H9 (cell line): ENCODE measurements at regions not wholly inside any gene's neighbourhood (a gene's known extent, or its start where the extent isn't known, plus 50 kb on each side); places are given as distances from the start of the nearest gene placed in this dataset.

ENCODE experiments used
- DNase-seq: peaks from one replicate; pipeline ENCODE4 v3.0.0-alpha.2; 2017
- H2AFZ ChIP-seq: one replicate; pipeline ENCODE4 v1.6.1; 2013; ENCODE audit warnings: mild to moderate bottlenecking, low read length, control low read depth, moderate library complexity
- H2AK5ac ChIP-seq: 2 replicates; pipeline ENCODE4 v1.6.1; 2013; ENCODE audit warnings: low read length, control low read depth, mixed read lengths; ENCODE audit not compliant: insufficient read length
- H2BK120ac ChIP-seq: one replicate; pipeline ENCODE4 v1.6.1; 2013; ENCODE audit warnings: low read depth, mild to moderate bottlenecking, low read length, control low read depth, inconsistent platforms; ENCODE audit not compliant: poor library complexity, severe bottlenecking
- H2BK12ac ChIP-seq: 2 replicates; pipeline ENCODE4 v1.6.1; 2013; ENCODE audit warnings: low read length, control low read depth, mixed read lengths, low read depth; ENCODE audit not compliant: insufficient read length
- H2BK15ac ChIP-seq: 2 replicates; pipeline ENCODE4 v1.6.1; 2013; ENCODE audit warnings: low read depth, low read length, control low read depth
- H2BK20ac ChIP-seq: one replicate; pipeline ENCODE4 v1.6.1; 2013; ENCODE audit warnings: low read depth, mild to moderate bottlenecking, low read length, control low read depth, inconsistent platforms; ENCODE audit not compliant: poor library complexity, severe bottlenecking
- H2BK5ac ChIP-seq: 2 replicates; pipeline ENCODE4 v1.6.1; 2013; ENCODE audit warnings: low read length, control low read depth, mixed read lengths; ENCODE audit not compliant: insufficient read length
- H3K14ac ChIP-seq: 2 replicates; pipeline ENCODE4 v1.6.1; 2013; ENCODE audit warnings: low read length, control low read depth; ENCODE audit not compliant: insufficient read depth
- H3K18ac ChIP-seq: 2 replicates; pipeline ENCODE4 v1.6.1; 2013; ENCODE audit warnings: low read depth, mild to moderate bottlenecking, mixed read lengths, low read length, control low read depth; ENCODE audit not compliant: insufficient read length
- H3K23ac ChIP-seq: 2 replicates; pipeline ENCODE4 v1.6.1; 2013; ENCODE audit warnings: low read length, control low read depth, mixed read lengths, low read depth; ENCODE audit not compliant: insufficient read length
- H3K23me2 ChIP-seq: 2 replicates; pipeline ENCODE4 v1.6.1; 2013; ENCODE audit warnings: low read depth, mild to moderate bottlenecking, mixed read lengths, low read length, control low read depth; ENCODE audit not compliant: insufficient read length, poor library complexity, severe bottlenecking
- H3K27ac ChIP-seq: 2 replicates; pipeline ENCODE4 v1.5.1; 2013; ENCODE audit warnings: low read length, control low read depth, mixed read lengths, low read depth; ENCODE audit not compliant: insufficient read length
- H3K27me3 ChIP-seq: 2 replicates; pipeline ENCODE4 v1.6.1; 2013; ENCODE audit warnings: low read length, control low read depth, inconsistent platforms; ENCODE audit not compliant: insufficient read depth
- H3K4ac ChIP-seq: 2 replicates; pipeline ENCODE4 v1.6.1; 2013; ENCODE audit warnings: low read depth, mild to moderate bottlenecking, control low read depth, inconsistent platforms, low read length, moderate library complexity
- H3K4me1 ChIP-seq: 2 replicates; pipeline ENCODE4 v1.6.1; 2013; ENCODE audit warnings: low read length, control low read depth, inconsistent platforms; ENCODE audit not compliant: insufficient read depth
- H3K4me2 ChIP-seq: 2 replicates; pipeline ENCODE4 v1.6.1; 2013; ENCODE audit warnings: low read length, control low read depth, mixed read lengths; ENCODE audit not compliant: insufficient read length, insufficient read depth
- H3K56ac ChIP-seq: 2 replicates; pipeline ENCODE4 v1.6.1; 2013; ENCODE audit warnings: low read depth, mild to moderate bottlenecking, mixed read lengths, low read length, control low read depth; ENCODE audit not compliant: insufficient read length
- H3K79me1 ChIP-seq: 2 replicates; pipeline ENCODE4 v1.6.1; 2013; ENCODE audit warnings: low read depth, mild to moderate bottlenecking, moderate library complexity, low read length, control low read depth, inconsistent platforms; ENCODE audit not compliant: insufficient read depth, poor library complexity, severe bottlenecking
- H3K79me2 ChIP-seq: 2 replicates; pipeline ENCODE4 v1.6.1; 2013; ENCODE audit warnings: low read length, control low read depth, inconsistent platforms; ENCODE audit not compliant: insufficient read depth
- H3K9ac ChIP-seq: 2 replicates; pipeline ENCODE4 v1.6.1; 2013; ENCODE audit warnings: low read length, control low read depth, mixed read lengths; ENCODE audit not compliant: insufficient read length; ENCODE audit errors: extremely low read depth
- H3K9me3 ChIP-seq: one replicate; pipeline ENCODE4 v1.6.1; 2013; ENCODE audit warnings: low read depth, low read length, inconsistent platforms; ENCODE audit not compliant: control insufficient read depth
- H3T11ph ChIP-seq: one replicate; pipeline ENCODE4 v1.6.1; 2013; ENCODE audit warnings: mild to moderate bottlenecking, low read length, control low read depth, inconsistent platforms
- H4K20me1 ChIP-seq: one replicate; pipeline ENCODE4 v1.6.1; 2013; ENCODE audit not compliant: control insufficient read depth, insufficient read length, insufficient read depth
- H4K5ac ChIP-seq: 2 replicates; pipeline ENCODE4 v1.6.1; 2013; ENCODE audit warnings: low read depth, mild to moderate bottlenecking, mixed read lengths, low read length, control low read depth; ENCODE audit not compliant: insufficient read length
- H4K8ac ChIP-seq: replicated peaks from 2 replicates; pipeline ENCODE4 v1.6.1; 2013; ENCODE audit warnings: low read length, control low read depth, mixed read lengths, low read depth; ENCODE audit not compliant: insufficient read length
- H4K91ac ChIP-seq: 2 replicates; pipeline ENCODE4 v1.6.1; 2013; ENCODE audit warnings: low read depth, mild to moderate bottlenecking, moderate library complexity, mixed read lengths, low read length, control low read depth; ENCODE audit not compliant: insufficient read length
- H3K27ac Mint-ChIP-seq, 3 experiments: 2 replicates in 2 of 3; 3 replicates in 1 of 3; pipeline ENCODE4 v1.8.0; 2020 to 2021; ENCODE audit warnings: mixed read lengths in 3 of 3, mild to moderate bottlenecking in 1 of 3, moderate library complexity in 1 of 3
- H3K27me3 Mint-ChIP-seq: 2 replicates; pipeline ENCODE4 v1.8.0; 2021; ENCODE audit warnings: low read depth, mild to moderate bottlenecking, moderate library complexity, mixed read lengths
- H3K36me3 Mint-ChIP-seq, 3 experiments: 2 replicates in 2 of 3; 3 replicates in 1 of 3; pipeline ENCODE4 v1.8.0; 2020 to 2021; ENCODE audit warnings: low read depth in 3 of 3, mixed read lengths in 3 of 3; ENCODE audit not compliant: insufficient read depth in 1 of 3
- H3K4me1 Mint-ChIP-seq, 2 experiments: 2 replicates each; pipeline ENCODE4 v1.8.0; 2020; ENCODE audit warnings: mixed read lengths in 2 of 2
- H3K4me3 Mint-ChIP-seq, 2 experiments: 2 replicates in 1 of 2; 3 replicates in 1 of 2; pipeline ENCODE4 v1.8.0; 2020 to 2021; ENCODE audit warnings: mild to moderate bottlenecking in 2 of 2, mixed read lengths in 2 of 2, moderate library complexity in 1 of 2
- H3K9me3 Mint-ChIP-seq, 2 experiments: 2 replicates in 1 of 2; 3 replicates in 1 of 2; pipeline ENCODE4 v1.8.0; 2020; ENCODE audit warnings: mild to moderate bottlenecking in 2 of 2, mixed read lengths in 2 of 2, moderate library complexity in 1 of 2
- WGBS: extraction: QIAGEN DNeasy Blood & Tissue Kit; methylation state at CpG from one replicate; pipeline ENCODE4 v1.1.7; 2013; ENCODE audit warnings: missing lambda C conversion rate, low lambda C conversion rate, mixed read lengths; ENCODE audit not compliant: insufficient read length; ENCODE audit errors: extremely low coverage; 5-methylcytosine and 5-hydroxymethylcytosine counted together
- TF ChIP-seq, protein P1 (sequence below): fragments of 200-600 bp; sonication (generic); conservative IDR thresholded peaks from 3 replicates; pipeline ENCODE4 v1.8.0; 2021; ENCODE audit warnings: antibody characterized with exemption, mild to moderate bottlenecking

- Histone ChIP-seq H3K4me2 (no peak overlapping the region), H2BK15ac (no peak overlapping the region), H3K23me2 (no peaks in the 10 kb centered on the region), H3K9me3 (no peaks in the 10 kb centered on the region), H3K14ac (no peak overlapping the region), H3K79me1 (no peaks in the 10 kb centered on the region), H3K79me2 (no peaks in the 10 kb centered on the region), H3K4ac (no peak overlapping the region), H4K91ac (no peak overlapping the region), H2BK120ac (no peak overlapping the region), H3K27ac (no peak overlapping the region), H3K9ac (no peak overlapping the region), H4K8ac (no peak overlapping the region), H2AFZ (no peak overlapping the region), H4K20me1 (no peaks in the 10 kb centered on the region), H3T11ph (no peak overlapping the region), H2BK12ac (no peak overlapping the region), H3K27me3 (no peaks in the 10 kb centered on the region), H3K23ac (no peak overlapping the region), H2BK5ac (no peak overlapping the region), H2BK20ac (no peak overlapping the region), H3K56ac (no peak overlapping the region), H2AK5ac (no peak overlapping the region), H3K4me1 (no peaks in the 10 kb centered on the region), H3K18ac (no peak overlapping the region), H4K5ac (no peak overlapping the region)
- Mint-ChIP-seq H3K4me3 (no peak overlapping the region), H3K27me3 (peaks cover 3% of the 10 kb centered on the region), H3K4me1 (peaks cover 5 to 22% of the 10 kb centered on the region in 2 experiments), H3K9me3 (no peaks in the 10 kb centered on the region), H3K27ac (no peak overlapping the region), H3K36me3 (no peaks in the 10 kb centered on the region; a peak in 1 of 7 replicates)
- TF ChIP-seq, protein P1, sequence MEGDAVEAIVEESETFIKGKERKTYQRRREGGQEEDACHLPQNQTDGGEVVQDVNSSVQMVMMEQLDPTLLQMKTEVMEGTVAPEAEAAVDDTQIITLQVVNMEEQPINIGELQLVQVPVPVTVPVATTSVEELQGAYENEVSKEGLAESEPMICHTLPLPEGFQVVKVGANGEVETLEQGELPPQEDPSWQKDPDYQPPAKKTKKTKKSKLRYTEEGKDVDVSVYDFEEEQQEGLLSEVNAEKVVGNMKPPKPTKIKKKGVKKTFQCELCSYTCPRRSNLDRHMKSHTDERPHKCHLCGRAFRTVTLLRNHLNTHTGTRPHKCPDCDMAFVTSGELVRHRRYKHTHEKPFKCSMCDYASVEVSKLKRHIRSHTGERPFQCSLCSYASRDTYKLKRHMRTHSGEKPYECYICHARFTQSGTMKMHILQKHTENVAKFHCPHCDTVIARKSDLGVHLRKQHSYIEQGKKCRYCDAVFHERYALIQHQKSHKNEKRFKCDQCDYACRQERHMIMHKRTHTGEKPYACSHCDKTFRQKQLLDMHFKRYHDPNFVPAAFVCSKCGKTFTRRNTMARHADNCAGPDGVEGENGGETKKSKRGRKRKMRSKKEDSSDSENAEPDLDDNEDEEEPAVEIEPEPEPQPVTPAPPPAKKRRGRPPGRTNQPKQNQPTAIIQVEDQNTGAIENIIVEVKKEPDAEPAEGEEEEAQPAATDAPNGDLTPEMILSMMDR = no peak
- no CpG with 5 or more reads among the region's 6 CpGs for WGBS
- no peak for DNase-seq
These were observed 155.5 kb upstream of the NAV2 start for GRCh38 chr11:19557185-19557584.
